Type B pancreatic cell (in vitro differentiated cells): ENCODE measurements at regions not wholly inside any gene's neighbourhood (a gene's known extent, or its start where the extent isn't known, plus 50 kb on each side); places are given as distances from the start of the nearest gene placed in this dataset.

Experiments used
- DNase-seq: peaks from one replicate; pipeline ENCODE4 v3.0.0; 2021; ENCODE audit warnings: mixed read lengths; ENCODE audit not compliant: unreplicated experiment; ENCODE audit errors: extremely low spot score
- H3K27ac Mint-ChIP-seq: 2 replicates; pipeline ENCODE4 v1.8.0; 2021; ENCODE audit warnings: mild to moderate bottlenecking, mixed read lengths
- H3K27me3 Mint-ChIP-seq: 2 replicates; pipeline ENCODE4 v1.8.0; 2021; ENCODE audit warnings: mixed read lengths
- H3K36me3 Mint-ChIP-seq: 2 replicates; pipeline ENCODE4 v1.8.0; 2021; ENCODE audit warnings: mixed read lengths
- H3K4me1 Mint-ChIP-seq: one replicate; pipeline ENCODE4 v1.8.0; 2021; ENCODE audit warnings: mixed read lengths; ENCODE audit not compliant: unreplicated experiment
- H3K4me3 Mint-ChIP-seq: 2 replicates; pipeline ENCODE4 v1.8.0; 2021; ENCODE audit warnings: mild to moderate bottlenecking, mixed read lengths
- H3K9me3 Mint-ChIP-seq: 2 replicates; pipeline ENCODE4 v1.8.0; 2021; ENCODE audit warnings: mixed read lengths
- CTCF ChIP-seq: fragments of 200-600 bp; sonication (generic); conservative IDR thresholded peaks from 2 replicates; pipeline ENCODE4 v1.5.0; 2021; ENCODE audit warnings: antibody characterized with exemption, mild to moderate bottlenecking

DNA sequence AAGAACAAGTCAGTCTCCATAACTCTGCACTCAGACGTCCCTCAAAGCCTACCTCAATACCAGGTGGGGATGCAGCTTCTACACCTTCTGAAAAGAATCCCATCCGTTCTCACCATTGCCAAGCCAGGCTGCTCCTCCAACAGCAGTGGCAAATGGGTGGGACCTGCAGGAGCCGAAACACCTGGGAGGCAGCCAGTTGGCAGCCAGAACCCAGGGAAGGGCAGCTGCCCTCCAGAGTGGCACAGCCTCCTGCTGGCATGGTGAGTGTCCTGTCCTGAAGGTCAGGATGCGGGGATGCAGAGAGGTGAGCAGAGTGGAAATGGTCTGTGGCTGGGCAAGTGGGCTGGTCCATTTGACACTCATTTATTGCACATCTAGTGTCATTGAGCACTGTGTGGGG is 210.6 kb upstream of the CDH4 start:
- no peaks in the 10 kb centered on the region for H3K4me1 Mint-ChIP-seq
- no peaks in the 10 kb centered on the region for H3K9me3 Mint-ChIP-seq
- H3K4me3 Mint-ChIP-seq, result no peak overlapping the region
- peaks cover 15% of the 10 kb centered on the region for H3K27me3 Mint-ChIP-seq
- H3K36me3 Mint-ChIP-seq, result no peaks in the 10 kb centered on the region
- TF ChIP-seq CTCF, result no peak
- no peak for DNase-seq
- no peak overlapping the region for H3K27ac Mint-ChIP-seq

DNA sequence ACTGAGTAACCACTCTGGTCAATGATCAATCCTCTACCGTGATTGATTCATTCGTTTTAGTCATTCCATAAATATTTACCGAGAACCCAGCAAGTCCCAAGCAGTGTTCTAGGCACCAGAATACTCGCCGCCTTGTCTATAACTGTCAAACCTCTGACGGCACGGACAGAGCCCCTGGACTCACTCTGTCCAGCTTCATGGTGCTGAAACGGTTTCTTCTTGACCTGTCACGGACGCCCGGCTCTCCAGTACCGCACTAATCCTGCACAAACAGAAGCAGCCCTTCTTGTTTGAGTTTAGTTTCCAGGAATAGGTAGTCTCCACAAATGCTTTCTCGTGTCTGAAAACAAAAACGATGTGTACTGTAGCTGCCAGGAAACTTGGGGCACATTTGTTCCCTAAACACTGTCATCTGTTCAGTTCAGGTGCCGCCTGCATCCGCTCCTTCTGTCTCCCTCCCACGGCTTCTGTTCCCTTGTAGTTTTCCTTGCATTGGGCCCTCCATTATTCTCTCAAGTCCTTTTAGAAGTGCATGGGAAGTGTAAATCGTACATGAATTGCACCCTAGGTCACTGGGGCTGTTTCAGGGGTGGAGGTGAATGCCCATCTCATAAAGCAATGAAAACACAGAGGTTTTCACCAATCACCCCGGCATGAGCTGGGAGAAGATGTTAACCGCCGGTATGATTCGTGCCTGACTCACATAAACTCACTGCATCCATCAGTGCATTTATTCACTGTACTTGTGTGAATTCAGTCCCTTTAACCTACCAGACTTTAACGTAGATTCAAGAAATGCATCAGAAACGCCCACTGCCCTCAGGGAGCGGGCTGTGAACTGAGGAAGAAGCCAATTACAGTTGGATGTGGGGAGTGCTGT is 209.3 kb upstream of the CDH4 start:
- TF ChIP-seq CTCF, result no peak
- Mint-ChIP-seq H3K36me3 (no peaks in the 10 kb centered on the region), H3K9me3 (no peaks in the 10 kb centered on the region), H3K27me3 (peaks cover 19% of the 10 kb centered on the region), H3K4me3 (no peak overlapping the region), H3K27ac (no peak overlapping the region), H3K4me1 (no peaks in the 10 kb centered on the region)
- no peak for DNase-seq

- Mint-ChIP-seq H3K4me1 (no peaks in the 10 kb centered on the region), H3K9me3 (no peaks in the 10 kb centered on the region), H3K27ac (no peak overlapping the region), H3K4me3 (no peak overlapping the region), H3K36me3 (no peaks in the 10 kb centered on the region), H3K27me3 (peaks cover 19% of the 10 kb centered on the region)
- no peak for TF ChIP-seq CTCF
- DNase-seq, result no peak
Observed at GRCh38 chr20:61043681-61044080, 208.4 kb upstream of the CDH4 start.

DNA sequence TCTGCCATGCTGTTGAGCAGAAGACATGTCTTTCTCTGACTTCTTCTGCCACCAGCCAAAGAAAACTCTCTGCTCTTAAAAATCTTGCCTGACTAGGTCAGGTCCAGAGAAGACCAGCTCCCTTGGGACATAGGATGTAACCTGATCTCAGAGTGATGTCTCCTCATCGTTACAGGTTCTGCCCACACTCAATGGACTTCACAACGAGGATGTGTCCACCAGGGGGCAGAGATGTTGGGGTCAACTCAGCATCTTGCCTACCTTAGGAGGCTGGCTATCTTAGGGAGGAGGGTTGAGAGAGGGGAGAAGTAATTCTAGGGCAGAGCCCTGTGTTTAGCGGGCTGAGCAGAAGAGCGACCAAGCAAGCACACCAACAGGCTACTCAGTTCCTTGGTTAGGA is 207.6 kb upstream of the CDH4 start:
- H3K27me3 Mint-ChIP-seq, result peaks cover 19% of the 10 kb centered on the region
- no peak overlapping the region for H3K4me3 Mint-ChIP-seq
- no peaks in the 10 kb centered on the region for H3K9me3 Mint-ChIP-seq
- H3K27ac Mint-ChIP-seq, result no peak overlapping the region
- peak; percentile 44 for TF ChIP-seq CTCF
- DNase-seq, result no peak
- no peaks in the 10 kb centered on the region for H3K4me1 Mint-ChIP-seq
- no peaks in the 10 kb centered on the region for H3K36me3 Mint-ChIP-seq

- Mint-ChIP-seq H3K27ac (no peak overlapping the region), H3K36me3 (no peaks in the 10 kb centered on the region), H3K27me3 (peaks cover 19% of the 10 kb centered on the region), H3K4me3 (no peak overlapping the region), H3K9me3 (no peaks in the 10 kb centered on the region), H3K4me1 (no peaks in the 10 kb centered on the region)
- no peak for TF ChIP-seq CTCF
- DNase-seq, result no peak
Observed at GRCh38 chr20:61045091-61045490, 207.0 kb upstream of the CDH4 start.
